ENCODE measurements at regions not wholly inside any gene's neighbourhood (a gene's known extent, or its start where the extent isn't known, plus 50 kb on each side); places are given as distances from the start of the nearest gene placed in this dataset.

- Mint-ChIP-seq H3K27ac (no peak overlapping the region), H3K27me3 (no peaks in the 10 kb centered on the region), H3K9me3 (peaks cover 1% of the 10 kb centered on the region), H3K4me3 (no peak overlapping the region), H3K36me3 (ENCODE audit: low read depth) (no peaks in the 10 kb centered on the region), H3K4me1 (no peaks in the 10 kb centered on the region)
- DNase-seq = no peak
- ChIA-PET CTCF (no interaction called here), POLR2A (no interaction called here)
Measured at GRCh38 chr3:106882297-106882696, 494.9 kb upstream of the CCDC54 start.

- H3K36me3 Mint-ChIP-seq (ENCODE audit: low read depth) = no peaks in the 10 kb centered on the region
- no peak overlapping the region for H3K4me3 Mint-ChIP-seq
- H3K9me3 Mint-ChIP-seq = no peaks in the 10 kb centered on the region
- ChIA-PET POLR2A (no interaction called here), CTCF (no interaction called here)
- DNase-seq = no peak
- no peak overlapping the region for H3K27ac Mint-ChIP-seq
- H3K4me1 Mint-ChIP-seq = no peaks in the 10 kb centered on the region
- H3K27me3 Mint-ChIP-seq = no peaks in the 10 kb centered on the region
Measured at GRCh38 chr3:106906074-106906473, 471.2 kb upstream of the CCDC54 start.

- no peak overlapping the region for H3K4me3 Mint-ChIP-seq
- POLR2A ChIA-PET = no interaction called here
- no peak overlapping the region for H3K27ac Mint-ChIP-seq
- DNase-seq = no peak
- CTCF ChIA-PET = no interaction called here
- no peaks in the 10 kb centered on the region for H3K4me1 Mint-ChIP-seq
- no peaks in the 10 kb centered on the region for H3K36me3 Mint-ChIP-seq (ENCODE audit: low read depth)
- no peaks in the 10 kb centered on the region for H3K27me3 Mint-ChIP-seq
- no peaks in the 10 kb centered on the region for H3K9me3 Mint-ChIP-seq
Measured at GRCh38 chr3:106908181-106908938, 468.9 kb upstream of the CCDC54 start.

- peaks cover 3% of the 10 kb centered on the region for H3K27me3 Mint-ChIP-seq
- H3K4me3 Mint-ChIP-seq = no peak overlapping the region
- ChIA-PET POLR2A (no interaction called here), CTCF (no interaction called here)
- no peak overlapping the region for H3K27ac Mint-ChIP-seq
- no peaks in the 10 kb centered on the region for H3K36me3 Mint-ChIP-seq (ENCODE audit: low read depth)
- no peak for DNase-seq
- H3K4me1 Mint-ChIP-seq = no peaks in the 10 kb centered on the region
- H3K9me3 Mint-ChIP-seq = no peaks in the 10 kb centered on the region
Measured at GRCh38 chr3:106913111-106913698, 464.0 kb upstream of the CCDC54 start.

- CTCF ChIA-PET = no interaction called here
- no peak overlapping the region for H3K27ac Mint-ChIP-seq
- DNase-seq = no peak
Measured at GRCh38 chr3:106913966-106914365, 463.3 kb upstream of the CCDC54 start.

GRCh38 chr3:106920609-106921008 lies 456.6 kb upstream of the CCDC54 start:
- ChIA-PET POLR2A (no interaction called here), CTCF (no interaction called here)
- Mint-ChIP-seq H3K36me3 (ENCODE audit: low read depth) (no peaks in the 10 kb centered on the region), H3K4me1 (no peaks in the 10 kb centered on the region), H3K4me3 (no peak overlapping the region), H3K27me3 (no peaks in the 10 kb centered on the region), H3K27ac (no peak overlapping the region), H3K9me3 (no peaks in the 10 kb centered on the region)
- DNase-seq = no peak

More at GRCh38 chr3:106913966-106914365, 463.3 kb upstream of the CCDC54 start:
- no peak overlapping the region for H3K4me3 Mint-ChIP-seq
- no peaks in the 10 kb centered on the region for H3K36me3 Mint-ChIP-seq (ENCODE audit: low read depth)
- H3K4me1 Mint-ChIP-seq = no peaks in the 10 kb centered on the region
- POLR2A ChIA-PET = no interaction called here
- no peaks in the 10 kb centered on the region for H3K9me3 Mint-ChIP-seq
- peaks cover 3% of the 10 kb centered on the region for H3K27me3 Mint-ChIP-seq

GRCh38 chr3:106929081-106929480 lies 448.2 kb upstream of the CCDC54 start:
- ChIA-PET CTCF (no interaction called here), POLR2A (no interaction called here)
- Mint-ChIP-seq H3K27me3 (no peaks in the 10 kb centered on the region), H3K9me3 (no peaks in the 10 kb centered on the region), H3K27ac (no peak overlapping the region), H3K4me1 (no peaks in the 10 kb centered on the region), H3K4me3 (no peak overlapping the region), H3K36me3 (ENCODE audit: low read depth) (no peaks in the 10 kb centered on the region)
- no peak for DNase-seq

- POLR2A ChIA-PET = no interaction called here
- Mint-ChIP-seq H3K27ac (no peak overlapping the region), H3K4me3 (no peak overlapping the region), H3K4me1 (no peaks in the 10 kb centered on the region), H3K36me3 (ENCODE audit: low read depth) (no peaks in the 10 kb centered on the region), H3K9me3 (no peaks in the 10 kb centered on the region), H3K27me3 (no peaks in the 10 kb centered on the region)
- CTCF ChIA-PET = no interaction called here
- no peak for DNase-seq
Measured at GRCh38 chr3:106930086-106930485, 447.2 kb upstream of the CCDC54 start.

- H3K27ac Mint-ChIP-seq = no peak overlapping the region
- no peaks in the 10 kb centered on the region for H3K36me3 Mint-ChIP-seq (ENCODE audit: low read depth)
- no peaks in the 10 kb centered on the region for H3K27me3 Mint-ChIP-seq
- DNase-seq = no peak
- POLR2A ChIA-PET = no interaction called here
- H3K4me3 Mint-ChIP-seq = no peak overlapping the region
- CTCF ChIA-PET = no interaction called here
- H3K9me3 Mint-ChIP-seq = no peaks in the 10 kb centered on the region
- H3K4me1 Mint-ChIP-seq = no peaks in the 10 kb centered on the region
Measured at GRCh38 chr3:106931904-106932303, 445.3 kb upstream of the CCDC54 start.

- no peaks in the 10 kb centered on the region for H3K4me1 Mint-ChIP-seq
- POLR2A ChIA-PET = no interaction called here
- H3K9me3 Mint-ChIP-seq = no peaks in the 10 kb centered on the region
- H3K27ac Mint-ChIP-seq = no peak overlapping the region
- no peak for DNase-seq
- H3K36me3 Mint-ChIP-seq (ENCODE audit: low read depth) = no peaks in the 10 kb centered on the region
- H3K4me3 Mint-ChIP-seq = no peak overlapping the region
- no peaks in the 10 kb centered on the region for H3K27me3 Mint-ChIP-seq
- CTCF ChIA-PET = no interaction called here
Measured at GRCh38 chr3:106936337-106936736, 440.9 kb upstream of the CCDC54 start.

- Mint-ChIP-seq H3K36me3 (ENCODE audit: low read depth) (no peaks in the 10 kb centered on the region), H3K4me3 (no peak overlapping the region), H3K27ac (no peak overlapping the region), H3K9me3 (no peaks in the 10 kb centered on the region), H3K27me3 (no peaks in the 10 kb centered on the region), H3K4me1 (no peaks in the 10 kb centered on the region)
- POLR2A ChIA-PET = no interaction called here
- DNase-seq = no peak
- CTCF ChIA-PET = no interaction called here
Measured at GRCh38 chr3:106942051-106942450, 435.2 kb upstream of the CCDC54 start.

- DNase-seq = no peak
- Mint-ChIP-seq H3K36me3 (ENCODE audit: low read depth) (no peaks in the 10 kb centered on the region), H3K27me3 (no peaks in the 10 kb centered on the region), H3K4me3 (no peak overlapping the region), H3K27ac (no peak overlapping the region), H3K9me3 (no peaks in the 10 kb centered on the region), H3K4me1 (no peaks in the 10 kb centered on the region)
- POLR2A ChIA-PET = no interaction called here
- CTCF ChIA-PET = no interaction called here
Measured at GRCh38 chr3:106943071-106943470, 434.2 kb upstream of the CCDC54 start.

- H3K27me3 Mint-ChIP-seq = no peaks in the 10 kb centered on the region
- no peaks in the 10 kb centered on the region for H3K36me3 Mint-ChIP-seq (ENCODE audit: low read depth)
- no peaks in the 10 kb centered on the region for H3K9me3 Mint-ChIP-seq
- no peak overlapping the region for H3K4me3 Mint-ChIP-seq
- no peaks in the 10 kb centered on the region for H3K4me1 Mint-ChIP-seq
- ChIA-PET POLR2A (no interaction called here), CTCF (no interaction called here)
- no peak for DNase-seq
- H3K27ac Mint-ChIP-seq = no peak overlapping the region
Measured at GRCh38 chr3:106945435-106945834, 431.8 kb upstream of the CCDC54 start.

GRCh38 chr3:106946866-106947265 lies 430.4 kb upstream of the CCDC54 start:
- no peak for DNase-seq
- Mint-ChIP-seq H3K27ac (no peak overlapping the region), H3K4me3 (no peak overlapping the region), H3K27me3 (no peaks in the 10 kb centered on the region), H3K4me1 (no peaks in the 10 kb centered on the region), H3K36me3 (ENCODE audit: low read depth) (no peaks in the 10 kb centered on the region), H3K9me3 (no peaks in the 10 kb centered on the region)
- ChIA-PET POLR2A (no interaction called here), CTCF (no interaction called here)

Measured in activated CD4-positive, alpha-beta memory T cell treated with anti-CD3 and anti-CD28 coated beads, Interleukin-2, amount 10 ng/mL, durations not matched to agents 7 days and 5 days (primary cell).